GM18505 (cell line): ENCODE measurements at regions not wholly inside any gene's neighbourhood (a gene's known extent, or its start where the extent isn't known, plus 50 kb on each side); places are given as distances from the start of the nearest gene placed in this dataset.

ENCODE experiments used
- ATAC-seq: cut with Tn5 transposase; IDR thresholded peaks from one replicate; pipeline ENCODE4 v1.9.1; 2021; ENCODE audit not compliant: unreplicated experiment
- POLR2A ChIP-seq: IDR thresholded peaks from 4 replicates; pipeline ENCODE4 v1.6.1; 2011; ENCODE audit warnings: borderline replicate concordance; ENCODE audit not compliant: insufficient read depth, insufficient read length; ENCODE audit errors: extremely low read depth

GRCh38 chr2:193687195-193687594 is 1492.5 kb upstream of the TMEFF2 start:
- TF ChIP-seq POLR2A: no peak
- ATAC-seq: no peak

- ATAC-seq: no peak
- TF ChIP-seq POLR2A: no peak
These were observed 1485.1 kb upstream of the TMEFF2 start for GRCh38 chr2:193679847-193680246.

GRCh38 chr2:193670478-193670877 is 1475.7 kb upstream of the TMEFF2 start:
- no peak for ATAC-seq
- TF ChIP-seq POLR2A: no peak

GRCh38 chr2:193668557-193669323 is 1474.0 kb upstream of the TMEFF2 start:
- no peak for ATAC-seq
- no peak for TF ChIP-seq POLR2A

- ATAC-seq: no peak
- no peak for TF ChIP-seq POLR2A
These were observed 1433.2 kb upstream of the TMEFF2 start for GRCh38 chr2:193627927-193628272.

- no peak for TF ChIP-seq POLR2A
- no peak for ATAC-seq
These were observed 1432.6 kb upstream of the TMEFF2 start for GRCh38 chr2:193627187-193627926.

GRCh38 chr2:193608451-193608850 is 1413.7 kb upstream of the TMEFF2 start:
- no peak for TF ChIP-seq POLR2A
- ATAC-seq: no peak

GRCh38 chr2:193590831-193591230 is 1396.1 kb upstream of the TMEFF2 start:
- TF ChIP-seq POLR2A: no peak

GRCh38 chr2:193584522-193584938 is 1389.8 kb upstream of the TMEFF2 start:
- TF ChIP-seq POLR2A: no peak
- ATAC-seq: peak; percentile 93

More at GRCh38 chr2:193590831-193591230, 1396.1 kb upstream of the TMEFF2 start:
- no peak for ATAC-seq

- no peak for TF ChIP-seq POLR2A
- ATAC-seq: no peak
These were observed 1389.1 kb upstream of the TMEFF2 start for GRCh38 chr2:193583638-193584400.

- no peak for TF ChIP-seq POLR2A
- ATAC-seq: no peak
These were observed 1387.1 kb upstream of the TMEFF2 start for GRCh38 chr2:193581807-193582206.

- no peak for TF ChIP-seq POLR2A
- no peak for ATAC-seq
These were observed 1385.6 kb upstream of the TMEFF2 start for GRCh38 chr2:193580176-193580950.

GRCh38 chr2:193566886-193567285 is 1372.2 kb upstream of the TMEFF2 start:
- ATAC-seq: no peak
- no peak for TF ChIP-seq POLR2A
